K562 (cell line): ENCODE measurements at regions not wholly inside any gene's neighbourhood (a gene's known extent, or its start where the extent isn't known, plus 50 kb on each side); places are given as distances from the start of the nearest gene placed in this dataset.

Experiments
- BCLAF1 ChIP-seq, 2 experiments: fragments of 450-650 bp in 1 of 2; IDR thresholded peaks; 2 replicates each; pipeline ENCODE4 v1.6.1; 2011 to 2017; ENCODE audit warnings: low read depth in 2 of 2, antibody characterized with exemption in 1 of 2, borderline replicate concordance in 1 of 2, low read length in 1 of 2, mild to moderate bottlenecking in 1 of 2, mixed read lengths in 1 of 2; ENCODE audit not compliant: control insufficient read depth in 1 of 2
- E2F8 ChIP-seq: fragments of 450-650 bp; IDR thresholded peaks from 2 replicates; pipeline ENCODE4 v1.7.1; 2018; ENCODE audit warnings: mild to moderate bottlenecking, low read depth; ENCODE audit not compliant: partially characterized antibody
- ETS1 ChIP-seq: conservative IDR thresholded peaks from 2 replicates; pipeline ENCODE4 v1.6.1; 2011; ENCODE audit warnings: low read depth, mild to moderate bottlenecking, low read length; ENCODE audit not compliant: control insufficient read depth
- MTF1 ChIP-seq: fragments of 250-450 bp; sonication (Bioruptor Pico); IDR thresholded peaks from 2 replicates; pipeline ENCODE4 v1.9.0; 2021; ENCODE audit warnings: moderate library complexity, mild to moderate bottlenecking, inconsistent platforms, borderline replicate concordance
- SAP30 ChIP-seq: fragments of 200-600 bp; sonication (generic); IDR thresholded peaks from 2 replicates; pipeline ENCODE4 v1.6.1; 2012; ENCODE audit warnings: borderline replicate concordance, low read depth, mild to moderate bottlenecking, moderate library complexity, low read length, control low read depth, inconsistent platforms; ENCODE audit not compliant: insufficient read depth, poor library complexity, severe bottlenecking
- SMARCB1 ChIP-seq: IDR thresholded peaks from 2 replicates; pipeline ENCODE4 v1.6.1; 2011; ENCODE audit warnings: improper control_type of control experiment, low read depth; ENCODE audit not compliant: insufficient read length
- ZBTB33 ChIP-seq: sonication (generic); formaldehyde crosslinking; IDR thresholded peaks from 2 replicates; pipeline ENCODE4 v1.8.1; 2023; ENCODE audit warnings: mild to moderate bottlenecking, missing genetic modification reagents

GRCh38 chr9:89843074-89843473, 238.3 kb downstream of the GADD45G start (continued):
- TF ChIP-seq ETS1 = no peak
- TF ChIP-seq ZBTB33 = no peak
- no peak for TF ChIP-seq E2F8
- TF ChIP-seq BCLAF1 (IDR thresholded peaks at IDR 0.05; ENCODE audit: borderline replicate concordance in 1 of 2, control insufficient read depth in 1 of 2, low read depth in 2 of 2, low read length in 1 of 2) = no peak
- TF ChIP-seq SAP30 = no peak
- no peak for TF ChIP-seq MTF1 (CRISPR knock-in tag)
- TF ChIP-seq SMARCB1 = no peak
